ENCODE measurements at regions not wholly inside any gene's neighbourhood (a gene's known extent, or its start where the extent isn't known, plus 50 kb on each side); places are given as distances from the start of the nearest gene placed in this dataset.

- no TSS peak for BruUV-seq (replicated peaks)
- no peak overlapping the region for H3K9ac ChIP-seq (ENCODE audit: low read length)
- no peak overlapping the region for H3K4me2 ChIP-seq (ENCODE audit: low read length)
- H4K20me1 ChIP-seq (ENCODE audit: low read length) = no peaks in the 10 kb centered on the region
- ChIA-PET POLR2A (ENCODE audit: unreplicated experiment) (no interaction called here), CTCF (no interaction called here)
- H3F3A ChIP-seq (ENCODE audit: low read length, unreplicated experiment) = no peaks in the 10 kb centered on the region
- DNase-seq = no peak
- H2AFZ ChIP-seq (ENCODE audit: low read length) = no peak overlapping the region
- no peaks in the 10 kb centered on the region for H3K79me2 ChIP-seq (ENCODE audit: low read length)
- intact Hi-C loops (cut with micrococcal nuclease) = no loop called here
- no peak overlapping the region for H3K27ac ChIP-seq (ENCODE audit: low read length)
- no peaks in the 10 kb centered on the region for H3K4me1 ChIP-seq (ENCODE audit: insufficient read depth, low read length)
- no peak for ATAC-seq
- no peaks in the 10 kb centered on the region for H3K27me3 ChIP-seq (ENCODE audit: low read length)
- H3K9me2 ChIP-seq (replicated peaks; ENCODE audit: low read length) = no peaks in the 10 kb centered on the region
- no peak overlapping the region for H3K4me3 ChIP-seq (ENCODE audit: low read length)
- H3K36me3 ChIP-seq (ENCODE audit: low read depth, low read length) = no peaks in the 10 kb centered on the region
- no peak for TF ChIP-seq EZH2 (IDR thresholded peaks at IDR 0.05; ENCODE audit: low read length, unreplicated experiment)
- TF ChIP-seq, protein P1, sequence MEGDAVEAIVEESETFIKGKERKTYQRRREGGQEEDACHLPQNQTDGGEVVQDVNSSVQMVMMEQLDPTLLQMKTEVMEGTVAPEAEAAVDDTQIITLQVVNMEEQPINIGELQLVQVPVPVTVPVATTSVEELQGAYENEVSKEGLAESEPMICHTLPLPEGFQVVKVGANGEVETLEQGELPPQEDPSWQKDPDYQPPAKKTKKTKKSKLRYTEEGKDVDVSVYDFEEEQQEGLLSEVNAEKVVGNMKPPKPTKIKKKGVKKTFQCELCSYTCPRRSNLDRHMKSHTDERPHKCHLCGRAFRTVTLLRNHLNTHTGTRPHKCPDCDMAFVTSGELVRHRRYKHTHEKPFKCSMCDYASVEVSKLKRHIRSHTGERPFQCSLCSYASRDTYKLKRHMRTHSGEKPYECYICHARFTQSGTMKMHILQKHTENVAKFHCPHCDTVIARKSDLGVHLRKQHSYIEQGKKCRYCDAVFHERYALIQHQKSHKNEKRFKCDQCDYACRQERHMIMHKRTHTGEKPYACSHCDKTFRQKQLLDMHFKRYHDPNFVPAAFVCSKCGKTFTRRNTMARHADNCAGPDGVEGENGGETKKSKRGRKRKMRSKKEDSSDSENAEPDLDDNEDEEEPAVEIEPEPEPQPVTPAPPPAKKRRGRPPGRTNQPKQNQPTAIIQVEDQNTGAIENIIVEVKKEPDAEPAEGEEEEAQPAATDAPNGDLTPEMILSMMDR (conservative IDR thresholded peaks at IDR 0.05; ENCODE audit: low read depth, low read length) = no peak
- TF ChIP-seq EZH2phosphoT487 (IDR thresholded peaks at IDR 0.05; ENCODE audit: borderline replicate concordance, low read length) = no peak
- H3K9me3 ChIP-seq (ENCODE audit: low read length) = no peaks in the 10 kb centered on the region
Observed at GRCh38 chr12:107443320-107444090, 242.1 kb upstream of the PWP1 start.

DNA sequence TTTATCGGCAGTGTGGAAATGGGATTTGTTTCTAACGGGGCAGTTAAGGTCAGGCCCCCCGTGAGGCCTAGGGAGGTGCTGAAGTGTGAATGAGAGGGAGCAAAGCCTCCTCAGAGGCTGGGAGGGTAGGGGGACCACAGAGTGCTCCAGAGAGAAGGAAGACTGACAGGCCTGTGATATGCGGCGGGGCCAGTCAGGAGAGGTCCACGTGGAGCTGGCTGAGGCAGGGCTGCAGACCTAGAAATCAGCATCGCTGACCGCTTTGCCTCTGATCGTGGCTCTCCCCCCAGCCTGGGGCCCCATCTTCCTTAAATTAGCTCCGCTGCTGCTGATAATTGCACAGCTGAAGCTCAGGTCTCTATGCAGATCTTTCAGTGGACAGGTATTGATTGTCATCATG is 240.8 kb upstream of the PWP1 start:
- no peaks in the 10 kb centered on the region for H4K20me1 ChIP-seq (ENCODE audit: low read length)
- H2AFZ ChIP-seq (ENCODE audit: low read length) = no peak overlapping the region
- no peak for DNase-seq
- no peak overlapping the region for H3K27ac ChIP-seq (ENCODE audit: low read length)
- no peaks in the 10 kb centered on the region for H3K79me2 ChIP-seq (ENCODE audit: low read length)
- no peaks in the 10 kb centered on the region for H3K9me3 ChIP-seq (ENCODE audit: low read length)
- no peaks in the 10 kb centered on the region for H3K9me2 ChIP-seq (replicated peaks; ENCODE audit: low read length)
- CTCF ChIA-PET = no interaction called here
- BruUV-seq (replicated peaks) = no TSS peak
- no peak for TF ChIP-seq EZH2phosphoT487 (IDR thresholded peaks at IDR 0.05; ENCODE audit: borderline replicate concordance, low read length)
- TF ChIP-seq, protein P1 (conservative IDR thresholded peaks at IDR 0.05; ENCODE audit: low read depth, low read length) = no peak
- TF ChIP-seq EZH2 (IDR thresholded peaks at IDR 0.05; ENCODE audit: low read length, unreplicated experiment) = no peak
- POLR2A ChIA-PET (ENCODE audit: unreplicated experiment) = no interaction called here
- H3F3A ChIP-seq (ENCODE audit: low read length, unreplicated experiment) = no peaks in the 10 kb centered on the region
- no peak overlapping the region for H3K9ac ChIP-seq (ENCODE audit: low read length)
- no peak overlapping the region for H3K4me2 ChIP-seq (ENCODE audit: low read length)
- H3K27me3 ChIP-seq (ENCODE audit: low read length) = no peaks in the 10 kb centered on the region
- intact Hi-C loops (cut with micrococcal nuclease) = no loop called here
- H3K4me3 ChIP-seq (ENCODE audit: low read length) = no peak overlapping the region
- no peaks in the 10 kb centered on the region for H3K36me3 ChIP-seq (ENCODE audit: low read depth, low read length)
- ATAC-seq = no peak
- H3K4me1 ChIP-seq (ENCODE audit: insufficient read depth, low read length) = peaks cover 6% of the 10 kb centered on the region

GRCh38 chr12:107446476-107446875 is 239.1 kb upstream of the PWP1 start:
- Histone ChIP-seq H3K9me3 (ENCODE audit: low read length) (no peaks in the 10 kb centered on the region), H3K79me2 (ENCODE audit: low read length) (no peaks in the 10 kb centered on the region), H2AFZ (ENCODE audit: low read length) (no peak overlapping the region), H3K4me3 (ENCODE audit: low read length) (no peak overlapping the region), H3K27me3 (ENCODE audit: low read length) (no peaks in the 10 kb centered on the region), H3K27ac (ENCODE audit: low read length) (no peak overlapping the region), H3K4me2 (ENCODE audit: low read length) (no peak overlapping the region), H3F3A (ENCODE audit: low read length, unreplicated experiment) (no peaks in the 10 kb centered on the region), H3K4me1 (ENCODE audit: insufficient read depth, low read length) (peaks cover 21% of the 10 kb centered on the region), H3K9me2 (replicated peaks; ENCODE audit: low read length) (no peaks in the 10 kb centered on the region), H3K9ac (ENCODE audit: low read length) (no peak overlapping the region), H4K20me1 (ENCODE audit: low read length) (no peaks in the 10 kb centered on the region), H3K36me3 (ENCODE audit: low read depth, low read length) (no peaks in the 10 kb centered on the region)
- TF ChIP-seq EZH2 (IDR thresholded peaks at IDR 0.05; ENCODE audit: low read length, unreplicated experiment) (no peak), EZH2phosphoT487 (IDR thresholded peaks at IDR 0.05; ENCODE audit: borderline replicate concordance, low read length) (no peak)
- TF ChIP-seq, protein P1 (conservative IDR thresholded peaks at IDR 0.05; ENCODE audit: low read depth, low read length) = no peak
- no TSS peak for BruUV-seq (replicated peaks)
- no peak for ATAC-seq
- ChIA-PET POLR2A (ENCODE audit: unreplicated experiment) (no interaction called here), CTCF (no interaction called here)
- no peak for DNase-seq
- intact Hi-C loops (cut with micrococcal nuclease) = no loop called here

Measured in PC-3 (cell line).